ENCODE measurements at regions not wholly inside any gene's neighbourhood (a gene's known extent, or its start where the extent isn't known, plus 50 kb on each side); places are given as distances from the start of the nearest gene placed in this dataset.
"Not testable (repeated sequence)": the region's sequence is repeated elsewhere in the genome, so short reads cannot be mapped to it uniquely, and the experiment has no call there.

DNA sequence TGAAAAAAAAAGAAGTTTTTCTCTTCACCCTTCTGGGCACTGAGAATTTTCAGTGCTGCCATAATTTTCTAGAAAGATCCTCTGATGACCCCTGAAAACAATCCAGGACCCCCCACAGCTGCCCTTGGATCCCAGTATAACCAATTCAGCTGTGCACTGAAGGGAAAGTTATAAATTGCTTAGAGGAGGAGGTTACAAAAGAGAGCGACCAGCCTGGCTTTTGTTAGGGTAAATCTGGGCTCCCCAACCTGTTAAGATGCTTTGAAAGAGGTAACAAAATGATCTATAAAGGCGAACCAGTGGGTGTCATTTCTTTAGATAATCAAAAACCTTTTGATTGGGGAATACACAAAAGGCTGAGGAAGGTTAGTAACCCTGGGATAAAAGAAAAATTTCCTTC, 407.9 kb upstream of the ATP11B start:
- in situ Hi-C loops (cut with HindIII; ENCODE audit: low sequenced_read_pairs): no loop called here

DNA sequence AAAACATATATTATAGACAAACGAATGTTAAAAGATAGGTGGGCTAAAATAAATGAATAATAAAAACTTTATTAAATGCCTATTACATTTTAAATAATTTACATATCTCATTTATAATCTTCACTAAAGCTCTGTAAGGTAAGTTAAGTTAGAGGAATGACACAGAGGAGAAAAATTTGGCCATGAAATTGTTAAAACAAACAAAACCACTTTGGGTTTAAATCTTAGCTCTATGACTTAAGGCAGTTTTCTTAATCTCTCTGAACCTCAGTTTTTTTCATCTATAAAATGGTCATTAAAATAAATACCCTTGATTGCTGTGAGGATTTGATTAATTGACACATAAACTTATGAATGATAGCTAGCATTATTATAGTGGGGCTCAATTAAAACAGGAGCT, 404.8 kb upstream of the ATP11B start:
- in situ Hi-C loops (cut with HindIII; ENCODE audit: low sequenced_read_pairs): no loop called here

DNA sequence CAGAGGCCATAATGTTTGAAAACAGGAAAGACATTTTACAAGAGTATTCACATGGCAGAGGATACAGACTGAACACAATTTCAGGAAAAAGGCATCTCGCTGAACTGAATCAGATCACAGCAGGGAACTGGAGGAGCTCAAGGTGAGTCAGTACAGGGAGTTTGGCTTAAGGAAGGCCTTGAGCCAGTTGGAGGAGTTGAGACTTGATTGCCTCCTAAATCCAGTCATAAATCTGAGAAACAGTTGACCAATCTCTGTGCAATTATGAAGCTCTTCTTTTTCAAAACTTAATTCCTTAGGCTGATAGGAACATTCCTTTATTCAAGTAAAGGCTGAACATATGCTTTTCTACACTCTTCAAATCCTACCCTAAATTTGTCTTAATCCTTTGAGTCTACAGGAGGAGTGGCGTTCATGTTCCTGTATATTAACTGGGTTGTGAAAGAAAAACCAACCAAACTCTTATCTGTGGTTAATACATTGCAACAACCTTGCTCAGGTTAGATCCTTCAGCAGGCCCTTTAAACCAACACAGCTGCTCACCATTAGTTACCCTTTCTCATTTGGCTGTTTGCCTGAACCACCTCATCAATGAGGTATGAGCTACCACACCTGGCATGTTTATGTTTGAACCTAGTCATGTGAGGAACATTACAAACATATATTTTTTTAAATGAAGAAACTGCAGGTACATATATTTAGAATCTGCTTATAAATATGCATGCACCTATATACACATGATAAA, 404.1 kb upstream of the ATP11B start:
- in situ Hi-C loops (cut with HindIII; ENCODE audit: low sequenced_read_pairs): no loop called here

DNA sequence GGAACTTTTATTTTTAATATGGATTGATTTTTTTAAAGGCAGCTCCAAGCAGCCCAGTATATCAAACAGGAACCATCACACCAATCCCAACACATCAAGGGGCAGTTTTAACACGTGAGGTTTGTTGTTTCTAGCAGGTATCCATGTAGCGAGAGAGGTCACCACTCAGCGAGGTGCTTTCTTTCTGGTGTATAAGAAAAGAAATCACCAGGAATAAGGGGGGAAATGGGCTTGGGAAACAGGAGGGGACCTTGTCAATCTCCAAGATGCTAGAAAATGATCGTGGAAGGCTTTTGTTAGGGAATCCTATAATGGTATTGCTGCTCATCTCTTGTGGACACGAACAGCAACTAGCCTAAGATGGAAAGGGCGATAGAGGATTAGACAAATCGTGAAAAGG, 402.9 kb upstream of the ATP11B start:
- in situ Hi-C loops (cut with HindIII; ENCODE audit: low sequenced_read_pairs): no loop called here

- in situ Hi-C loops (cut with HindIII; ENCODE audit: low sequenced_read_pairs): no loop called here
Observed at GRCh38 chr3:182392182-182392937, 400.9 kb upstream of the ATP11B start.

DNA sequence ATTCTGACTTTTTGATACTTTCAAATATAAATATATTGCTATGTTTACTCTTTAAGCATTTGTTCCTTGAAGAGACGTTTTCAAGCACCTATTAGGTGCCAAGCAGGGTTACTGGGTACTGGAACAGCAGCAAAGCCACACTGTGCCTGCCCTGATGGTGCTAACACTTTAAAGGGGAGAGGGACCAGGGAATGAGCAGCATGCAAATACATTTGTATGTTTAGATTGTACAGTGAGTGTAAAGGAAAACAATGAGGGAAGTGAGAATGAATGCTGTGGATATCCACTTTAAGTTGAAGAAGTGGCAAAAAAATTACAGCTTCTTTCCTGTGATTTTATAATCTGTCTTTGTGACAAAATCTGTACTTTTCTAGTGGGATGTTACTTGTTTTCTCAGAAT, 400.2 kb upstream of the ATP11B start:
- in situ Hi-C loops (cut with HindIII; ENCODE audit: low sequenced_read_pairs): no loop called here

DNA sequence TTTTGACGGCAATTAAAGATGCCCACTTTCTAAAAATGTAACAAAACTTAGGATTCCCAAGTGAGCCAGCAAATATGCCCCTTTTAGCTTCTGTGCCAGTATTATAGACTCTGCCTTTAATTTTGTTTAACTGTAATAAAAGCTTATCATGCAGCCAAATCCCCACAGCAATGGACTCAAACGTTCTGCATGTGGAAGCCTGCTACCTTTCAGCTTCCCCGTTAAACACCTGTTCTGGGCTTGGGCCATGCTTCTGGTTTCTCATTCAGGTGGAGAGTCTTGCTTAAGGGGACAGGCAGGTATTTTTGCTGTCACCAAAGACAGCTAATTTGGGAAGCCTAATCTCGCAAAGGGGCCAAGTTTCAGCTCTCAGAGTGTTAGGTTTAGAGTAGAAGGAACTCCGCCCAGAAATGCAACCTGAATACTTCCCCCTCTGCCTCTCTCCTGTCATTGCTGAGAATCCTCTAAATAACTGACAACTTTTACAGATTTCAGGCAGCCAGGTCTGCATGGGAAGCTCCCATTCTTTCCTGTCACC, 399.4 kb upstream of the ATP11B start:
- in situ Hi-C loops (cut with HindIII; ENCODE audit: low sequenced_read_pairs): no loop called here

GRCh38 chr3:182397164-182397563, 396.1 kb upstream of the ATP11B start:
- in situ Hi-C loops (cut with HindIII; ENCODE audit: low sequenced_read_pairs): no loop called here

DNA sequence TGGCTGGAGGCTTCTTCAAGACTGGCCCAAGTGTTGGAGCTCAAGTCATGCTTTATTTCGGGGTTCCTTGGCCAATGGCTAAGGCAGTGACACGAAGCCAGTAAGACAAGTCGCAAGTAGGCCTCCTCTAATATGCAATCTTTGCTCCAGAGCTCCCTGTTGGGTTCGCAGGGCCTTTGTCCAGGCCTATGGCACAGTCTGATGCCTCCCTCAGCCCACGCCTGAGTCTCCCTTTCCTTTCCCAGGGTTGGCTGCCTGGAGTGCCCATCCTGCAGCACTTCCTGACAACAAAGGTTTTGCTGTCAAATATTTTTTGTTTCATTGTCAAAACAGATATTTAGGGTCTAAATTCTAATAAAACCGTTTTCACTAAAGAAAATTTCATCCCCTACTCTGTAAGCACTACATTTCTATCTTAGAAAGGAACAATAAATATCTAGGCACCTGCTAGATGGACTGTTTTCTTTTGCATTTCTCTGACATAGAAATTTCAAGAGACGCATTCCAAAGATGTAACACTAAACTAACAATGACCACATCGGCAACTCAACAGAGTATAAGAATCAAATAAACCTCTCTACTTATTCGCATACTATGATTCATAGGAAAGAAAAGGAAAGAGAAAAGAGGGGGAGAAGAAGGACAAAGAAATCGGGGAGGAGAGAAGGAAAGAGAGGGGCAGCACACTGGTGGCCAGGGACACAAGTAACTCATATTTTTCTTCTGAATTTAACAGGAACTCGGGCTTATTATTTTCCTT, 393.1 kb upstream of the ATP11B start:
- in situ Hi-C loops (cut with HindIII; ENCODE audit: low sequenced_read_pairs): no loop called here

GRCh38 chr3:182400838-182401237, 392.5 kb upstream of the ATP11B start:
- in situ Hi-C loops (cut with HindIII; ENCODE audit: low sequenced_read_pairs): no loop called here

DNA sequence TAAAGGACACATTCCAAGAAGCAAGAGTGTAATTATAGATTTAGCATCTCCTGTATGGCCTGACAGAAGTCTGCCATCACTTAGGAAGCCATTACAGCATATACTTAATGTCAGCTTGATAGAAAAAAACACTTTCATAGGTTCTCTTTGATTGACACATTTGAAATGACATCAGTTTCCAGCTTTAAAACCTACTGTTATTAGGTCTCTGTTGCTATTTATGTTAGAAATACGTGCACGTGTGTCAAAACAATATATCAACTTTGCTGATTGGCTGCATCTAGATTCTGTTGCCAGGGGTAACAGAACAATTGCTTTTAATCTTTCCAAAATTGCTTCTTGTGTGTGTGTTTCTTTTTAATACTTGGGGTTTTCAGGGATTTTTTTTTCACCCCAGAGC, 389.3 kb upstream of the ATP11B start:
- in situ Hi-C loops (cut with HindIII; ENCODE audit: low sequenced_read_pairs): no loop called here

DNA sequence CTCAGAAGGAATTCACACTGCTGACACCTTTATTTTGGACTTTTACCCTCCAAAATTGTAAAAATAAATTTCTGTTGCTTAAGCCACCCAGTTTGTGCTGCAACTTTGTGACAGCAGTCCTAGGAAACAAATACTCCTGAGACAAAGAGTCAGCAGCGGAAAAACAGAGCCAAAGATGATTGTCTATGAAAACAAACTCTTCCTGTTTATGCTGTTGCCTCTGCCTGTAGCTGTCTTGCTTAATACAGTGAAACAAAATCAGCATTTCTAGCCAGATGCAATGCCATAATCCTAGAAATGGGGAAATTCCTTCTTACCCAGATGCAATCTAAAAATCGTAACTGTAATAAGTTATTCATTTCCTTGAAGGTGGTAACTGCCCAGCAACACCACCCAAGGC, 387.5 kb upstream of the ATP11B start:
- in situ Hi-C loops (cut with HindIII; ENCODE audit: low sequenced_read_pairs): no loop called here

DNA sequence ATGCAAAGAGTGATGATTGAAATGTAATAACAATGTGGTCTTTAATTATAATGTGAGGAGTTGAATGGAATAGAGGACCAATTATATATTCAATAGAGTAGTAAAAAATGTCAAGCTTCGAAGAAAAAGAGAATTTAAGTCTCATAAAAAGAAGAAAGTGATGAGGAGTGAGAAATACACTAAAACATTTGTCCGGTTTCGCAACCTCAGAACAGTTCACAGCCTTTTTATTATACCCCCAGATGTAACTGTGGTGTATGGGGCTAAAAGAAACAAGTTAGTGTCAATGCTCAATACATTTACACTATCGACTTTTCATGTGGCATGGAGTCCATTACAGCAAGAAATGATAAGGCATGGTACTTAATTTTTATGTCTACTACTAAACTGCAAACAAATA, 386.5 kb upstream of the ATP11B start:
- in situ Hi-C loops (cut with HindIII; ENCODE audit: low sequenced_read_pairs): no loop called here

GRCh38 chr3:182410051-182410450, 383.3 kb upstream of the ATP11B start:
- in situ Hi-C loops (cut with HindIII; ENCODE audit: low sequenced_read_pairs): no loop called here

DNA sequence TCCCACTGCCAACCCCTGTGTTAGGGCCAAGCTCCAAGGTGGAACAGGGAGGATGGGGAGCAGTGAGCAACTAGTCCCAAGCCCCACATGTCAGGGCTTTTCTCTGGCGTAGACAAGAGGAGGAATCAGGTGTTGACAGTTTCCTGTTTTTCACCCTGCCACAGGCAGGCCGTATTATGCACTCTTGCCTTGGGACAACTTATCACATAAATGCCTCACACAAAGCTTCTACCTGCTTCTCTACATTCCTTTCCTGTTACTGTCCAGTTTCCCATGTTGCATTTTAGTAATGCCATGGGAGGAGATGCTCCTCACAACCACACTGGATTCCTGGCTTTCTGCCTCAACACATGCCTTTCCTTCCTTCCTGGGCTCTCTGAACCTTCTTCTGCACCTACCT, 381.2 kb upstream of the ATP11B start:
- in situ Hi-C loops (cut with HindIII; ENCODE audit: low sequenced_read_pairs): no loop called here

- in situ Hi-C loops (cut with HindIII; ENCODE audit: low sequenced_read_pairs): no loop called here
Observed at GRCh38 chr3:182413061-182413460, 380.2 kb upstream of the ATP11B start.

DNA sequence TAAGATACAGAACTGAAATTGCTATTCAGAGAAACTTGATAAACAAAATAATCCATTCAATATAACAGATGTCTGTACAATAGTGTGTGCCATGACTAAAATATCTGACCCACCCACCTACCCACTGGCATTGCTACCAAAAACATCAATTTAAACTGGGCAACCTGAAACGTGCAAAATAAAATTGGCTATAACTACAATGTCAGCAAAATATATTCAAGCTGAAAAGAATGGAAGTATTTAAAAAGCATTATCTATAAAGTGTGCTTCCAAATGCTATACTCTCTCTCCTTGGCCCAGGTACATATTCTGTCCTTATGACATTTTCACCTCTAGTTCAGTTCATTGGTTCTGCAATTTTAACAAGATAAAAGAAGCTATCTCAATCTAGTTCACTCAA, 379.6 kb upstream of the ATP11B start:
- in situ Hi-C loops (cut with HindIII; ENCODE audit: low sequenced_read_pairs): no loop called here

GRCh38 chr3:182414586-182414985, 378.7 kb upstream of the ATP11B start:
- in situ Hi-C loops (cut with HindIII; ENCODE audit: low sequenced_read_pairs): no loop called here

DNA sequence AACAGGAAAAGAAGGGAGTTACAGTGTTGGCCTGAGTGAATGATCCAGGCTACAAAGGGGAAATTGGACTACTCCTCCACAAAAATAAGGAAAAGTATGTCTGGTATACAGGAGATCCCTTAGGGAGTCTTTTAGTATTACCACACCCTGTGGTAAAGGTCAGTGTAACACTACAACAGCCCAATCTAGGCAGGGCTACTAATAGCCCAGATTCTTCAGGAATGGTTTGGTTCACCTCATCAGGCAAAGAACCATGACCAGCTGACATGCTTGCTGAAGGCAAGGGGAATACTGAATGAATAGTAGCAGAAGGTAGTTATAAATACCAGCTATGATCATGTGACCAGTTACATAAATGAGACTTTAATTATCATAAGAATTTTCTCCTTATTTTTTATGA, 372.6 kb upstream of the ATP11B start:
- in situ Hi-C loops (cut with HindIII; ENCODE audit: low sequenced_read_pairs): no loop called here

GRCh38 chr3:182424006-182424405, 369.3 kb upstream of the ATP11B start:
- in situ Hi-C loops (cut with HindIII; ENCODE audit: low sequenced_read_pairs): no loop called here

DNA sequence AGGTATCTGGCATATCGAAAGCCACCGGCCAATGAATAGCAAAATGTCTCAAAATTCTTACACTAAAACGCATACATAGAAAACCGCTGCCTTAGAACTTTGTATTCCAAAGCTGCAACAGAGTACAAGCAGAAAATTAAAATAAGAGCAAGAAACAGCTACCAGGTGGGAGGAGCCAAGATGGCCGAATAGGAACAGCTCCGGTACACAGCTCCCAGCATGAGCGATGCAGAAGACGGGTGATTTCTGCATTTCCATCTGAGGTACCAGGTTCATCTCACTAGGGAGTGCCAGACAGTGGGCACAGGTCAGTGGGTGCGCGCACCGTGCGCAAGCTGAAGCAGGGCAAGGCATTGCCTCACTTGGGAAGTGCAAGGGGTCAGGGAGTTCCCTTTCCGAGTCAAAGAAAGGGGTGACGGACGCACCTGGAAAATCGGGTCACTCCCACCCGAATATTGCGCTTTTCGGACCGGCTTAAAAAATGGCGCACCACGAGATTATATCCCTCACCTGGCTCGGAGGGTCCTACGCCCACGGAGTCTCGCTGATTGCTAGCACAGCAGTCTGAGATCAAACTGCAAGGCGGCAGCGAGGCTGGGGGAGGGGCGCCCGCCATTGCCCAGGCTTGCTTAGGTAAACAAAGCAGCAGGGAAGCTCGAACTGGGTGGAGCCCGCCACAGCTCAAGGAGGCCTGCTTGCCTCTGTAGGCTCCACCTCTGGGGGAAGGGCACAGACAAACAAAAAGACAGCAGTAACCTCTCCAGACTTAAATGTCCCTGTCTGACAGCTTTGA, 367.2 kb upstream of the ATP11B start:
- in situ Hi-C loops (cut with HindIII; ENCODE audit: low sequenced_read_pairs): not testable (repeated sequence)

Data from endothelial cell of hepatic sinusoid (primary cell).